Embryonic facial prominence (tissue), 1 donor: ENCODE measurements at regions not wholly inside any gene's neighbourhood (a gene's known extent, or its start where the extent isn't known, plus 50 kb on each side); places are given as distances from the start of the nearest gene placed in this dataset.

Experiments used
- DNase-seq: peaks from one replicate; pipeline ENCODE4 v3.0.0-alpha.2; 2016; ENCODE audit errors: extremely low spot score

- DNase-seq: no peak
Measured at GRCh38 chr15:36263666-36264065, 315.8 kb upstream of the CDIN1 start.

- DNase-seq: no peak
Measured at GRCh38 chr15:36265422-36265821, 314.0 kb upstream of the CDIN1 start.

- DNase-seq: no peak
Measured at GRCh38 chr15:36271048-36271447, 308.4 kb upstream of the CDIN1 start.

- no peak for DNase-seq
Measured at GRCh38 chr15:36275656-36276055, 303.8 kb upstream of the CDIN1 start.

- no peak for DNase-seq
Measured at GRCh38 chr15:36278219-36278618, 301.2 kb upstream of the CDIN1 start.

GRCh38 chr15:36282821-36283220 is 296.6 kb upstream of the CDIN1 start:
- DNase-seq: no peak

- DNase-seq: no peak
Measured at GRCh38 chr15:36284911-36285310, 294.5 kb upstream of the CDIN1 start.

GRCh38 chr15:36291501-36291900 is 287.9 kb upstream of the CDIN1 start:
- DNase-seq: no peak

GRCh38 chr15:36294359-36294758 is 285.1 kb upstream of the CDIN1 start:
- DNase-seq: no peak

GRCh38 chr15:36301947-36302346 is 277.5 kb upstream of the CDIN1 start:
- no peak for DNase-seq

- DNase-seq: no peak
Measured at GRCh38 chr15:36313021-36313420, 266.4 kb upstream of the CDIN1 start.

- no peak for DNase-seq
Measured at GRCh38 chr15:36313736-36314280, 265.6 kb upstream of the CDIN1 start.

GRCh38 chr15:36315649-36316048 is 263.8 kb upstream of the CDIN1 start:
- no peak for DNase-seq

- no peak for DNase-seq
Measured at GRCh38 chr15:36323615-36324014, 255.8 kb upstream of the CDIN1 start.

- no peak for DNase-seq
Measured at GRCh38 chr15:36325206-36325605, 254.2 kb upstream of the CDIN1 start.

- DNase-seq: no peak
Measured at GRCh38 chr15:36329592-36329991, 249.8 kb upstream of the CDIN1 start.

- DNase-seq: no peak
Measured at GRCh38 chr15:36330598-36330997, 248.8 kb upstream of the CDIN1 start.

GRCh38 chr15:36331531-36332275 is 247.7 kb upstream of the CDIN1 start:
- DNase-seq: no peak

GRCh38 chr15:36332301-36332700 is 247.1 kb upstream of the CDIN1 start:
- no peak for DNase-seq

GRCh38 chr15:36332896-36333295 is 246.5 kb upstream of the CDIN1 start:
- no peak for DNase-seq

- no peak for DNase-seq
Measured at GRCh38 chr15:36334059-36334458, 245.4 kb upstream of the CDIN1 start.

- no peak for DNase-seq
Measured at GRCh38 chr15:36335224-36335623, 244.2 kb upstream of the CDIN1 start.

- DNase-seq: no peak
Measured at GRCh38 chr15:36335659-36336058, 243.8 kb upstream of the CDIN1 start.

GRCh38 chr15:36344887-36345286 is 234.5 kb upstream of the CDIN1 start:
- DNase-seq: no peak
